EL (cell line): ENCODE measurements at regions not wholly inside any gene's neighbourhood (a gene's known extent, or its start where the extent isn't known, plus 50 kb on each side); places are given as distances from the start of the nearest gene placed in this dataset.
A peak's percentile ranks its signal among the peaks of the same experiment; 100 is the strongest.
"Not testable (repeated sequence)": the region's sequence is repeated elsewhere in the genome, so short reads cannot be mapped to it uniquely, and the experiment has no call there.

Experiments used
- DNase-seq: peaks from one replicate; pipeline ENCODE4 v3.0.0-alpha.2; 2016

DNA sequence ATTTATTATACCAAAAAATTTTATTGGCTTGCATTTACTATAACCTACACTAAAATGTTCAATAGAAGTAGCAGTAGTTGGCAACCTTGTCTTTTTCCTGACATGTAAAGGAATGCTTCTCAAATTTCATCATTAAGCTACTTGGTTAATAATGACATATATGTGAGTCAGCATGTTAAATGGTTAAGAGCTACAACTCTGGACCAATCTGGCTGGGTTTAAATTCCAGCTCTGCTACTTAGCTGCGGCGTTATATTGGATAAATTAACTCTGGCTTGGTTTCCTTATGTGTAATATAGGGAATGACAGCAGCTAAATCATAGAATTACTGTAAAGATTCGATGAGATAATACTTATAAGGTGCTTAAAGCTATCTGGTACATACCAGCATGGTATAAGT is 53.7 kb upstream of the OTOGL start:
- DNase-seq: peak; percentile 81

DNA sequence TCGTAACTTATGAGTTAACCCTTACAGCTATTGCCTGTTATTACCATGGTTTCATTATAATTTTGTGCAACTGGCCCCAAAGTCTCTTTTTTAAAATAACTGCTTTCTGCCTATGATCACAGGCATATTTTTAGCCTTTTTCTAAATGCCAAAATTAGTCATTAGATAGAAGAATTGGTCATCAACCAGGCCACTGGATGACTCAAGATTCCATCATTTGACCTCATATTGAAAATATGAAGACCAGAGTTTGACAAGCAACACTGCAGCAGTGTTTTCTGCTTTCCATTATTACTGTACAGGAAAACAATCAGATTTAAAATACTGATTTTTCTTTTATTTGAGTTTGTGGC is 54.7 kb upstream of the OTOGL start:
- DNase-seq: peak; percentile 91

DNA sequence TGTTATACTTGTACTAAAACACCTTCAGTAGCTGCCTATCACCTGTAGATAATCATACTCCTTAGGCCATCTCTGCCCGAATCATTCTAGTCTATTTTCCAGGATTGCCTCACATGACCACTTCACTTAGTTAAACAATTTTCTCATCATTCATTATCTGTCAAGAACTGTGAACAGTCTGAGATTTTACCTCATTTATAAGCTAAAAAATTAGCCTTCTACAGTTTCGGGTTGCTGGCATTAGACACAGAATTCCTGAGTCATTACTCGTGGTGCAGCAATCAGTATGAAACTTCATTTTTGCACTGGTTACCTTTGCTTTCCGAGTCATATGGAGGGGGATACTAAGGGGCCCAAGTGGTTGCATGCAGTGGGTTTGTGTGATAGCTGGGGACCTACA is 57.6 kb upstream of the OTOGL start:
- DNase-seq: peak; percentile 59

GRCh38 chr12:80041071-80041470 is 58.3 kb upstream of the OTOGL start:
- peak; percentile 2 for DNase-seq

GRCh38 chr12:80040075-80040738 is 59.1 kb upstream of the OTOGL start:
- DNase-seq: peak; percentile 62

DNA sequence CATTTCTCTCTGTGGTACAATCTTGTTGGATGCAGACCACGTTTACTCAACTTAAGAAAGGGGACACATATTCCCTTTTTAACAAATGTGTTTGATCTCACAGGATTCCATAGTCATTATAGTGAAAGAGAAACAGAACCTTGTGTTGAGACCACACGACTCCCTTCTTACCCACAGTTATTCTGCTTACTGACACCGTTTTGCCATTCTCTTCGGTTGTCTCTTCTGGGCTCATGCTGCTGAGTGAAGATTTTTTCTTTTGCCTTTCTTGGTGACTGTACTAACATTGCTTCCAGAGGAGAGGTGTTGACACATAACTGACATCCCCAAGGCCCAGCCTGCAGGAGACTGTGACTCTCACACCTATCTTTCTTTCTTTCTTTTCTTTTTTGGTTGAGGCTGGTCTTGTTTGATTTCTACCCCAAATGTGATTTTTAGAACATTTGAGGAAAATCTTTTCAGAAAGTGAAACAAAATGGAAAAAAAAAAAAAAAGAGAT is 61.2 kb upstream of the OTOGL start:
- peak; percentile 2 for DNase-seq

GRCh38 chr12:80033448-80033847 is 65.9 kb upstream of the OTOGL start:
- DNase-seq: peak; percentile 68

GRCh38 chr12:80032946-80033345 is 66.4 kb upstream of the OTOGL start:
- peak; percentile 1 for DNase-seq

DNA sequence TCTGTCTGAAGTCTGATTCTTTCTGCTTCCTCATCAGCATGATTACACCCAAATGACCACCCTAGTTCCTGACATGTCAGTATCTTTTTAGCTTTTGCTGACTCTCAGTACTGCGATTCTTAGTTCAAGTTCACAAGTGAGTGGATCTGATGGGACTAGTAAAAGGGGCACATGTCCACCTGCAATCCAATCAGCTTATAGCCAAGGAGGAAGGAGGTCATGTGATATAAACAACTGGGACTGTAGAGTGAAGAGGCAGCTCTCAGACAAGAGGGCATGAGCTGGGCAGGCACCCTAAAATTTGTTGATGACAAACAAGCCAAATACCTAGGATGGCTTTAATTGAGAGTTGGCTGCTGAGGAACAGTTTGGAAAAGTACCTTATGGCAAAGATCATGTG is 68.1 kb upstream of the OTOGL start:
- DNase-seq: no peak

DNA sequence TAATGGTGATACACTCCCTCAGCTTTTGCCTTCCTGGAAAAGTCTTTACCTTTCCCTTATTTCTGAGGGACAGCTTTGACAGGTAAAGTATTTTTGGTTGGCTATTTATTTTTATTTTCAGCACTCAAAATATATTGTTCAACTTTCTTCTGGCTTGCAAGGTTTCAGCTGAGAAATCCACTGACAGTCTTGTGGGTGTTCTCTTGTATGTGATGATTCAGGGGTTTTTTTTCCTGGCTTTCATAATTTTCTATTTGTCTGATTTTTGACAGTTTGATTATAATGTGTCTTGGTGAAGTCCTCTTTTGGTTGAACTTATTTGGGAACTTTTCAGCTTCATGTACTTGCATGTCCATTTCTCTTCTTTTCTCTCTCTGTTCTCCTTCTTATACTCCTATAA is 73.7 kb upstream of the OTOGL start:
- no peak for DNase-seq

- DNase-seq: no peak
These were observed 79.6 kb upstream of the OTOGL start for GRCh38 chr12:80019691-80020090.

GRCh38 chr12:80018119-80018518 is 81.2 kb upstream of the OTOGL start:
- no peak for DNase-seq

DNA sequence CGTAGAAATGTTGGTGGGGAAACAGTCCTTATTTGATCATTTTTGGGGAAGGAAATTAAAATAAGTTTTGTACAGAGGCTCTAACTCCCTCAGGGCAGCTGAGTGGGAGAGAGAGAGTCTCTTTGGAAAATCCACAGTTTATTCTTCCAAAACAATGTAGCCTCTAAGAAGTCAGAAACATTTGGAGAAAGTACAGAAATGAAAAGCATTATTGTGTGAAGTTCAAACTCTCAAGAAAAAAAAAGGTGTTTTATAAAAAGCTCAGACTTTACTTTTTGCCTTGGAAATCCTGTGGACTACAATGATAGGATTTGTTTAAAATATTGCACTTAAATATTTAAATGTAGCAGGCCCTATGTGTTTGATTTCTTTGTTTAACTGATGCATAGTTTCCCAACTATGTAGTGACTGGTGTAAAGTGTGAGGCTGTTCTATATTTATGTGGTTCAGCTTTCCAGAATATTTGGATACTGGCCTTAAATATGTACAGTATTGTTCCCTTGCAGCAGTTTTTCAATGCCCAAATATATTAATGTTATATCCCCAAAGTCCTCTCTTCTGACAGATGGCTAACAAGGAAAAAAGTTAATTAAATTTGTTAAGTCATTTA is 82.0 kb upstream of the OTOGL start:
- DNase-seq: no peak

DNA sequence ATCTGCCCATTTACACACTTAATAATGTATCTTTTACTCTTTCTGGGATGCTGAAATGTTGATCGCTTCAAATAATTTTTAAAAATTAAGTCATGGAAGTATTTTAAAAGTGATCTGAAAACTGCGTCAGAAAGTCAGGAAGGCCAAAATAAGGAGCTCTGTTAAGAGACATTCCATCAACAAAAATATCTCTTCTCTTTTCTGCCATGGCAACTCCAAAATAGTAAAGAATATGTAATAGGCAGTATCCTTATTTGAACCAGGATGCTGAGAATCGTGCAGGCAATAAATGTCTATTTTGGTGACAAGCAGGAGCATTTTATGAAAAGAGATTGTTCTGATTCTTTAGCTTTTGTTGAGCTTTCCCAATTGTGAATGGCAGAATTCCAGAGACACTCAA is 81.8 kb upstream of the PPP1R12A start:
- no peak for DNase-seq

DNA sequence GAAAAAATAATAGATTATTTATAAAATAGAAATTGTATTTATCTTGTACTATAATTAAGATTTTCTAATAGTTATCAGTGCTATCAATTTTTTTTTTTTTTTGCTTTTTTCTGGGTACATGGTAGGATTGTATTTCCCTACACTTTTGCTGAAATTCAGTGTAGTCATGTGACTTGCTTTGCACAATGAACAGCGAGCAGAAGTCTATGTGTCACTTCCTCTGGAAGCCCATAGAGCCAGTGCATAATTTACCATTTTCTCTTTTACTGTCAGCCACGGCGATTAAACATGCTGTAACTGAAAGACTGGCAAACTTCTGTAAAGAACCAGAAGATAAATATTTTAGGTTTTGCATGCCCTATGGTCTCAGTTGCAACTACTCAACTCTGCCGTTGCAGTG is 80.8 kb upstream of the PPP1R12A start:
- no peak for DNase-seq

DNA sequence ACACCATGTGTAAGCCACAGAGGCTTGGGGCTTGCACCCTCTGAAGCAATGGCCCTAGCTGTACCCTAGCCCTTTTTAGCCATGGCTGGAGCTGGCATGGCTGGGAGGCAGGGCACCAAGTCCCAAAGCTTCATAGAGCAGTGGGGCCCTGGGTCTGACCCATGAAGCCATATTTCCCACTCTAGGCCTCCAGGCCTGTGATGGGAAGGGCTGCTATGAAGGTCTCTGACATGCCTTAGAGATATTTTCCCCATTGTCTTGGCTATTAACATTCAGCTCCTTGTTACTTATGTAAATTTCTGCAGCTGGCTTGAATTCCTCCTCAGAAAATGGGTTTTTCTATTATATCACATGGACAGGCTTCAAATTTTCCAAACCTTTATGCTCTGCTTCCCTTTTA is 68.8 kb upstream of the PPP1R12A start:
- not testable (repeated sequence) for DNase-seq

GRCh38 chr12:80001562-80001961 is 66.7 kb upstream of the PPP1R12A start:
- no peak for DNase-seq

DNA sequence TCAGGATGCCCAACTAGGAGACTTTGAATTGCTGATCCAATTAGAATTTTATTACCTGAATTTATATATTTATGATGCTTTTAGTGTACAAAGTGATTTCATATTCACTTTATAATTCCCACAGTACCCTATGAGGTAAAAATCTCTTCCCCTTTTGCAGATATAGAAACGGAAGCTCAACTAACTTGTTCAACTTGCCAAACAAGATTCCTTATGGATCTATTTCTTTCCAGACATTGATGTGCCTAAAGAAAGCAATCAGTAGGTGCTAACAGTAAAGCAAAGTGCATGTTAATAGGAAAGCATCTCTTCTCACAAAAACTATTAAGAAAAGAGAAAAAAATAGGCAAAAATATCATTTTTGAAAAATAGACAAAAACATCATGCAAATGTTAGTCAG is 65.9 kb upstream of the PPP1R12A start:
- DNase-seq: no peak

GRCh38 chr12:79998554-79998953 is 63.7 kb upstream of the PPP1R12A start:
- DNase-seq: no peak

DNA sequence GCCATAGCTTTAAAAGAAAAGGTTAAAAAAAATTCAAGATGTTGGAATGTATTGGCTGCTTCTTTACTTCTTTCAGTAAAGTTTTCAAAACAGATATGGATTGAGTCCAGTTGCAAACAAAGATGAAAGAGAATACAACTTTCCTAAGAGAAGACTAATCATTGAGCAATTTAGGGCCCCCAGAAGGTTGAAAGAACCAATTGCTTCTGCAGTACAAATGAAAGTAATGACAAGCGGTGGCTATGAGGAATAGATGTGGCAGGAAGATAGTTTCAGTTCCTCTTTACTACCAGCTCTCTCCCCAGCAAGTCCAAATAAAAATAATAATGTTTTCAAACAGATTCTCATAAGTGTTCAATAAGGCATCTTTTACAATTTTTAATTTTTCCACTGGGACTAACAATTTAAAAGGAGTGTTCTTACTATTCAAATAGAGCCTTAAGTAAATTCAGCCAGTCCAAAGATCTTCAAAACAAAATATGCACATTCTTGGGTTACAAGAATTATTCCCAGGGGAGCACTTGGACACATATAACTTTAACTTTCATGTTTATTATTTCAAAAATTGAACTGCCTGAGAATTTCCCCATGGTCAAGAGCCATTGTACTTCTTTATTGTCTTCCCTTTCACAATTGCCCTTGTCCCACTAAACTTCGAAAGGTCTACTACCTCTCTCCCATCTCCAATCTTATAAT is 62.3 kb upstream of the PPP1R12A start:
- DNase-seq: no peak

DNA sequence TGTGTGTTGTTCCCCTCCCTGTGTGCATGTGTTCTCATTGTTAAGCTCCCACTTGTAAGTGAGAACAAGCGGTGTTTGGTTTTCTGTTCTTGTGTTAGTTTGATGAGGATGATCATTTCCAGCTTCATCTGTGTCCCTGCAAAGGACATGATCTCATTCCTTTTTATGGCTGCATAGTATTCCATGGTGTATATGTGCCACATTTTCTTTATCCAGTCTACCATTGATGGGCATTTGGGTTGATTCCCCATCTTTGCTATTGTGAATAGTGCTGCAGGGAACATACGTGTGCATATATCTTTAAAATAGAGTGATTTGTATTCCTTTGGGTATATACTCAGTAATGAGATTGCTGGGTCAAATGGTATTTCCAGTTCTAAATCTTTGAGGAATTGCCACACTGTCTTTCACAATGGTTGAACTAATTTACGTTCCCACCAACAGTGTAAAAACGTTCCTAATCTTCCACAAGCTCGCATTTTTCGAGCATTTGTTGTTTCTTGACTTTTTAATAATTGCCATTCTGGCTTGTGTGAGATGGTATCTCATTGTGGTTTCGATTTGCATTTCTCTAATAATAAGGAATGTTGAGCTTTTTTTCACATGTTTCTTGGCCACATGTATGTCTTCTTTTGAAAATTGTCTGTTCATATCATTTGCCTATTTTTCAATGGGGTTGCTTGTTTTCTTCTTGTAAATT is 60.6 kb upstream of the PPP1R12A start:
- not testable (repeated sequence) for DNase-seq

GRCh38 chr12:79993106-79993862 is 58.4 kb upstream of the PPP1R12A start:
- no peak for DNase-seq

DNA sequence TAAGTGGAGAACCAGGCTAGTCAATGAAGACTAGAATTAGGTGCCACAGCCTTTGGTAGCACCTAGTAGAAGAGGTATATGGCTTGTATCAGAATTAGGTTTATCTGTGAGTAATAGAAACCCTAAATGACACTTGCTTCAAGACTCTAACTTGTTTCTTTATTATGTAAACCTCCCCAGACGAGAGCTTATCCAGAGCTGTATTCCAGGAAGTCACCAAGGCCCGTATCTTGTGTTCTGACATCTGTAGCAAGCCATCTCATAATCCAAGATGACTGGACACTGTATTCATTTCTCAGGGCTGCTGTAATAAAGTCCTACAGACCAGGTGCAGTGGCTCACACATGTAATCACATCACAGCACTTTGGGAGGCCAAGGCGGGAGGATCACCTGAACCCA is 56.7 kb upstream of the PPP1R12A start:
- DNase-seq: no peak
